Natural killer cell (primary cell): ENCODE measurements at regions not wholly inside any gene's neighbourhood (a gene's known extent, or its start where the extent isn't known, plus 50 kb on each side); places are given as distances from the start of the nearest gene placed in this dataset.

ENCODE experiments used
- ATAC-seq, 3 donors: fragments of 150-1000 bp in 2 of 3; fragments of 200-7000 bp in 1 of 3; cut with Tn5 transposase; 1 replicate in 1 of 3; 2 replicates in 2 of 3; pipeline ENCODE4 v1.10.0; 2021; ENCODE audit warnings: mild to moderate bottlenecking in 2 of 3, moderate library complexity in 2 of 3
- DNase-seq, 2 donors: peaks; one replicate each; pipeline versions ENCODE4 v3.0.0 to v3.0.0-alpha.2; 2013 to 2021; ENCODE audit warnings: mixed read lengths in 1 of 2
- H3K27ac ChIP-seq: one replicate; pipeline ENCODE4 v1.5.1; 2013; ENCODE audit warnings: mild to moderate bottlenecking, low read length
- H3K27me3 ChIP-seq: one replicate; pipeline ENCODE4 v1.6.1; 2013; ENCODE audit warnings: low read length; ENCODE audit not compliant: control insufficient read depth, insufficient read depth
- H3K36me3 ChIP-seq: one replicate; pipeline ENCODE4 v1.6.1; 2013; ENCODE audit warnings: low read length; ENCODE audit not compliant: control insufficient read depth, insufficient read depth
- H3K4me1 ChIP-seq: one replicate; pipeline ENCODE4 v1.6.1; 2013; ENCODE audit warnings: low read length; ENCODE audit not compliant: control insufficient read depth, insufficient read depth
- H3K4me3 ChIP-seq: one replicate; pipeline ENCODE4 v1.5.1; 2013; ENCODE audit warnings: low read length
- H3K9me3 ChIP-seq: one replicate; pipeline ENCODE4 v1.6.1; 2013; ENCODE audit warnings: low read length; ENCODE audit not compliant: control insufficient read depth, insufficient read depth
- H3K27ac Mint-ChIP-seq, 2 donors: one replicate each; pipeline ENCODE4 v1.8.0; 2022; ENCODE audit warnings: mild to moderate bottlenecking in 2 of 2, mixed read lengths in 2 of 2, moderate library complexity in 1 of 2
- H3K27me3 Mint-ChIP-seq, 2 donors: one replicate each; pipeline ENCODE4 v1.8.0; 2022; ENCODE audit warnings: low read depth in 2 of 2, mixed read lengths in 2 of 2
- H3K36me3 Mint-ChIP-seq: one replicate; pipeline ENCODE4 v1.8.0; 2022; ENCODE audit warnings: mixed read lengths
- H3K4me1 Mint-ChIP-seq, 2 donors: one replicate each; pipeline ENCODE4 v1.8.0; 2022; ENCODE audit warnings: mixed read lengths in 2 of 2
- H3K4me3 Mint-ChIP-seq: one replicate; pipeline ENCODE4 v1.8.0; 2022; ENCODE audit warnings: mild to moderate bottlenecking, moderate library complexity, mixed read lengths
- H3K9me3 Mint-ChIP-seq, 2 donors: one replicate each; pipeline ENCODE4 v1.8.0; 2022; ENCODE audit warnings: mixed read lengths in 2 of 2
- WGBS: methylation state at CpG from one replicate; pipeline ENCODE4 v1.1.7; 2013; ENCODE audit warnings: missing lambda C conversion rate; ENCODE audit not compliant: insufficient coverage; 5-methylcytosine and 5-hydroxymethylcytosine counted together
- intact Hi-C: fragments of 100-400 bp; cut with micrococcal nuclease; formaldehyde crosslinking; loops from one replicate; pipeline ENCODE4 v1.14.2; 2022
- TF ChIP-seq, protein P1 (sequence below): fragments of 200-600 bp; IDR thresholded peaks from one replicate; pipeline ENCODE4 v1.8.0; 2022; ENCODE audit warnings: antibody characterized with exemption

DNA sequence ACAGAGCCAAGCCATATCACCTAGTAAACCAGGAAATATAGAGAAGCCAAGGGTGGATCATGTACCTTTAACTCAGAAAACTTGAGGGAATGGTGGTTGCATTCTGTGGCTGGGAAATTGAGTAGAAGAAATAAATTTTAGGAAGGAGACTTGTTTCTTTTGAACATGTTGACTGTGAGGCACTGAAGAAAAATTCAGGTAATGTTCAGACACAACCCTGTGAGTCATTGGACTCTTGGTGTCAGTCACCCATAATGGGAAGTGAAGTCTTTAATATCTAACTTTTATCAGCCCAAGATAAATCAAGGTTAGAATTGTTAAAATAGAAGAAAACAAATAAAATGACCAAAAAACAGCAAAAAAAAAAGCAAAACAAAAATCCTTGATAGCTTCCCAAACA, 98.8 kb upstream of the GRIK2 start:
- Mint-ChIP-seq H3K27ac (no peak overlapping the region), H3K4me1 (no peaks in the 10 kb centered on the region), H3K27me3 (no peaks in the 10 kb centered on the region), H3K9me3 (peaks cover 6 to 18% of the 10 kb centered on the region in 2 donors), H3K4me3 (no peak overlapping the region), H3K36me3 (peaks cover 9% of the 10 kb centered on the region)
- Histone ChIP-seq H3K27ac (no peak overlapping the region), H3K4me3 (no peak overlapping the region), H3K9me3 (no peaks in the 10 kb centered on the region), H3K27me3 (no peaks in the 10 kb centered on the region), H3K36me3 (no peaks in the 10 kb centered on the region), H3K4me1 (no peaks in the 10 kb centered on the region)
- DNase-seq (no peak), ATAC-seq (no peak)
- TF ChIP-seq, protein P1, sequence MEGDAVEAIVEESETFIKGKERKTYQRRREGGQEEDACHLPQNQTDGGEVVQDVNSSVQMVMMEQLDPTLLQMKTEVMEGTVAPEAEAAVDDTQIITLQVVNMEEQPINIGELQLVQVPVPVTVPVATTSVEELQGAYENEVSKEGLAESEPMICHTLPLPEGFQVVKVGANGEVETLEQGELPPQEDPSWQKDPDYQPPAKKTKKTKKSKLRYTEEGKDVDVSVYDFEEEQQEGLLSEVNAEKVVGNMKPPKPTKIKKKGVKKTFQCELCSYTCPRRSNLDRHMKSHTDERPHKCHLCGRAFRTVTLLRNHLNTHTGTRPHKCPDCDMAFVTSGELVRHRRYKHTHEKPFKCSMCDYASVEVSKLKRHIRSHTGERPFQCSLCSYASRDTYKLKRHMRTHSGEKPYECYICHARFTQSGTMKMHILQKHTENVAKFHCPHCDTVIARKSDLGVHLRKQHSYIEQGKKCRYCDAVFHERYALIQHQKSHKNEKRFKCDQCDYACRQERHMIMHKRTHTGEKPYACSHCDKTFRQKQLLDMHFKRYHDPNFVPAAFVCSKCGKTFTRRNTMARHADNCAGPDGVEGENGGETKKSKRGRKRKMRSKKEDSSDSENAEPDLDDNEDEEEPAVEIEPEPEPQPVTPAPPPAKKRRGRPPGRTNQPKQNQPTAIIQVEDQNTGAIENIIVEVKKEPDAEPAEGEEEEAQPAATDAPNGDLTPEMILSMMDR: no peak
- intact Hi-C loops: no loop called here

DNA sequence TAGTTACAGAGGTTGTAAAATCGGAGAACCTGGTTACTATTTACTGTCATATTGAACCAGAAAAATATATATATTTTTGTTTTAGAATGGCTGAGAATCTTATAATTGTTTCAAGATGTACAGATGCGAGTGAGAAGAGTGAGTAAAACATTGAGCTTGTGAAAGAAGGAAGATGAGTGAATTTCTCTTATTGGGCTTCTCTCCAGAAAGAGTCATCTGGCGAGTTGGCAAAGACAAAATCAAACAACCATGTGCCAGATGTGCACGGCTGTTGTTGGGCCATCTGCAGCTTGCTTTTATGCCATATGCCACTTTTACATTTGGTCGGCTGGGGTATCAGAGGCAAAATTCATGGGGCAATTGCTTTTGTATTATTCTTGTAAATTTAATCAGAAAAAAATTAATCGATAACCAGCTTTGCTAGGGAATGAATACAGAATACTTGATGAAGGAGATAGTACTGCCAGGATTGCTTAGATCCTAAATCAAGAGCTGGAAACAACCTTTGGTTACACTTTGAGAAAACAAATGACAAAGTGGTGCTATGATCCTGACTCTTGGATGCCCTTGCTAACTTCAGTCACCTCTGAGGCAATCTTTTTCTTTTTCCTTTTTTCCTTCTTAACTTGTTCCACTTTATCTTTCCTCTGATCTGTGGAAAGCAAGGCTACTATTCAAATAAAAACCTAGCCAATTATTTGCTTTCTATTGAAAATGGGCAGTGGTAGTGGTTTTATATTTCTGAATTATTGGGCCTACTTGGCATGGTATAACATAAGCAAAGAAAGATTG, 97.1 kb upstream of the GRIK2 start:
- Histone ChIP-seq H3K9me3 (no peaks in the 10 kb centered on the region), H3K27me3 (no peaks in the 10 kb centered on the region), H3K4me1 (no peaks in the 10 kb centered on the region), H3K36me3 (no peaks in the 10 kb centered on the region), H3K4me3 (no peak overlapping the region), H3K27ac (no peak overlapping the region)
- Mint-ChIP-seq H3K9me3 (peaks cover 11 to 21% of the 10 kb centered on the region in 2 donors), H3K4me1 (no peaks in the 10 kb centered on the region), H3K36me3 (peaks cover 19% of the 10 kb centered on the region), H3K27me3 (no peaks in the 10 kb centered on the region), H3K27ac (no peak overlapping the region), H3K4me3 (no peak overlapping the region)
- WGBS: 76% methylated on average over 5 of the region's 6 CpGs
- TF ChIP-seq, protein P1: no peak
- intact Hi-C loops: no loop called here
- DNase-seq (no peak), ATAC-seq (no peak)

DNA sequence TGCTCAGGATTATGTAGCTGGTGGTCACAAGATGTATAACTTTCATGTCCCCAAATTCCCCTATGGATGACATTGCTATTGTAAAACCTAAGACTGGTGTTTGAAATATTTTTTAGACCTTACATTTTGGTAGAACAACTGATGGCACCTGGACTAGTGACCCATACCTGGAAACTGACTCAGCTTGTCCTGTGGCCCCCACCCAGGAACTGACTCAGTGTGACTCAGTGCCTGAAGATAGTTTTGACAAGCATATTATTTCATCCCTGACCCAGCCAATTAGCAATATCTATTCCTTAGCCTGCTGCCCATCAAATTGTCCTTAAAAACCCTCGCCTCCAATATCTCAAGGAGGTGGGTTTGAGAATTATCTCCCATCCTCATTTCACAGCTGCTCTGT, 90.9 kb upstream of the GRIK2 start:
- Histone ChIP-seq H3K36me3 (no peaks in the 10 kb centered on the region), H3K9me3 (no peaks in the 10 kb centered on the region), H3K4me3 (no peak overlapping the region), H3K4me1 (no peaks in the 10 kb centered on the region), H3K27me3 (no peaks in the 10 kb centered on the region), H3K27ac (no peak overlapping the region)
- ATAC-seq (no peak), DNase-seq (no peak)
- Mint-ChIP-seq H3K36me3 (peaks cover 20% of the 10 kb centered on the region), H3K4me1 (no peaks in the 10 kb centered on the region), H3K27me3 (no peaks in the 10 kb centered on the region), H3K9me3 (peaks cover 20 to 28% of the 10 kb centered on the region in 2 donors), H3K27ac (no peak overlapping the region), H3K4me3 (no peak overlapping the region)
- TF ChIP-seq, protein P1: no peak
- WGBS: 100% methylated on average over 1 of the region's 1 CpG
- intact Hi-C loops: no loop called here

DNA sequence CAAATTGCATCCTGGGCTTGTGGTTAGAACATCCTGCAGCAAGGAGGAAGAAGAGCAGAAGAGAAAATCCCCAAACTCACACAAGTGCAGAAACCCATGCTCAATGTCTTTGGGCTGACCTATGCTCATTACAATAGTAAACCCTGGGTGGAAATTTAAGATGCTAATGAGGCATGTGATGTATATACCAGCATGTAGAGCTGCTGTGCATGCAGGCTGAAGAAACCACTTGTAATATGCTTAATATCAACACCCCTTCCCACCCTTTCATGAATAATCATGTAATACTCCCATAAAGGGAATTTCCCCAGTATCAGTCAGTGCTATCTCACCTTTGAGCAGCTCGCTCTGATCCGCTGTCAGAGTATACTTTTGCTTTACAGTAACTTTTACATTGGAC, 90.0 kb upstream of the GRIK2 start:
- Histone ChIP-seq H3K4me1 (no peaks in the 10 kb centered on the region), H3K9me3 (no peaks in the 10 kb centered on the region), H3K27me3 (no peaks in the 10 kb centered on the region), H3K4me3 (no peak overlapping the region), H3K36me3 (no peaks in the 10 kb centered on the region), H3K27ac (no peak overlapping the region)
- no peak for ATAC-seq
- intact Hi-C loops: no loop called here
- Mint-ChIP-seq H3K4me3 (no peak overlapping the region), H3K9me3 (peaks cover 20 to 30% of the 10 kb centered on the region in 2 donors), H3K36me3 (peaks cover 20% of the 10 kb centered on the region), H3K27ac (no peak overlapping the region), H3K4me1 (no peaks in the 10 kb centered on the region), H3K27me3 (no peaks in the 10 kb centered on the region)
- no peak for DNase-seq
- WGBS: 88% methylated on average over 2 of the region's 2 CpGs
- TF ChIP-seq, protein P1: no peak
